Fibroblast of lung (primary cell): ENCODE measurements at regions not wholly inside any gene's neighbourhood (a gene's known extent, or its start where the extent isn't known, plus 50 kb on each side); places are given as distances from the start of the nearest gene placed in this dataset.

ENCODE experiments used
- DNase-seq, 2 donors: peaks; one replicate each; pipeline versions ENCODE4 v3.0.0 to v3.0.0-alpha.2; 2010; ENCODE audit warnings: low read depth in 2 of 2
- H2AFZ ChIP-seq: 2 replicates; pipeline ENCODE4 v1.5.1; 2012; ENCODE audit warnings: low read length, control low read depth, inconsistent platforms
- H3K27ac ChIP-seq: 2 replicates; pipeline ENCODE4 v1.5.1; 2011; ENCODE audit warnings: low read length, control low read depth; ENCODE audit not compliant: insufficient read depth
- H3K27me3 ChIP-seq: 2 replicates; pipeline ENCODE4 v1.5.1; 2011; ENCODE audit warnings: mild to moderate bottlenecking, low read length; ENCODE audit not compliant: control insufficient read depth, insufficient read depth
- H3K36me3 ChIP-seq: 2 replicates; pipeline ENCODE4 v1.5.1; 2011; ENCODE audit warnings: low read length; ENCODE audit not compliant: control insufficient read depth, insufficient read depth
- H3K4me1 ChIP-seq: 2 replicates; pipeline ENCODE4 v1.5.1; 2011; ENCODE audit warnings: low read length; ENCODE audit not compliant: control insufficient read depth, insufficient read depth; ENCODE audit errors: extremely low read depth
- H3K4me2 ChIP-seq: 2 replicates; pipeline ENCODE4 v1.5.1; 2011; ENCODE audit warnings: low read length, control low read depth; ENCODE audit not compliant: insufficient read depth; ENCODE audit errors: extremely low read depth
- H3K4me3 ChIP-seq, 4 experiments: fragments of 200-600 bp in 1 of 4; sonication (generic) in 1 of 4; replicated peaks in 1 of 4; 2 replicates each; pipeline ENCODE4 v1.5.1; 2011 to 2016; ENCODE audit warnings: low read length in 4 of 4, low read depth in 3 of 4, mild to moderate bottlenecking in 3 of 4, control low read depth in 2 of 4, inconsistent platforms in 1 of 4, mixed read lengths in 1 of 4; ENCODE audit not compliant: insufficient read depth in 1 of 4; ENCODE audit errors: control extremely low read depth in 1 of 4
- H3K79me2 ChIP-seq: 2 replicates; pipeline ENCODE4 v1.5.1; 2012; ENCODE audit warnings: mild to moderate bottlenecking, low read length, inconsistent platforms; ENCODE audit not compliant: control insufficient read depth, insufficient read depth
- H3K9ac ChIP-seq: 2 replicates; pipeline ENCODE4 v1.5.1; 2011; ENCODE audit warnings: mild to moderate bottlenecking, low read length, control low read depth; ENCODE audit not compliant: insufficient read depth
- H3K9me3 ChIP-seq: 2 replicates; pipeline ENCODE4 v1.5.1; 2012; ENCODE audit warnings: low read depth, low read length; ENCODE audit not compliant: control insufficient read depth, insufficient read depth
- H4K20me1 ChIP-seq: 2 replicates; pipeline ENCODE4 v1.5.1; 2011; ENCODE audit warnings: low read length; ENCODE audit not compliant: control insufficient read depth, insufficient read depth; ENCODE audit errors: extremely low read depth
- CTCF ChIP-seq, 2 donors: IDR thresholded peaks in 1 of 2; conservative IDR thresholded peaks in 1 of 2; 1 replicate in 1 of 2; 2 replicates in 1 of 2; pipeline ENCODE4 v1.5.1; 2011 to 2012; ENCODE audit warnings: low read length in 2 of 2, control low read depth in 1 of 2, inconsistent platforms in 1 of 2, low read depth in 1 of 2, mild to moderate bottlenecking in 1 of 2
- EZH2 ChIP-seq: IDR thresholded peaks from 2 replicates; pipeline ENCODE4 v1.5.1; 2012; ENCODE audit warnings: low read length, control low read depth, mild to moderate bottlenecking; ENCODE audit errors: missing control alignments

- Histone ChIP-seq H3K36me3 (no peaks in the 10 kb centered on the region), H3K4me2 (no peak overlapping the region), H2AFZ (no peak overlapping the region), H3K4me3 (no peak overlapping the region), H3K27me3 (no peaks in the 10 kb centered on the region), H3K9ac (no peak overlapping the region), H3K9me3 (no peaks in the 10 kb centered on the region), H3K27ac (no peak overlapping the region), H3K4me1 (no peaks in the 10 kb centered on the region), H3K79me2 (no peaks in the 10 kb centered on the region), H4K20me1 (no peaks in the 10 kb centered on the region)
- DNase-seq: no peak
- TF ChIP-seq CTCF (conservative IDR thresholded peaks at IDR 0.05 in 1 of 2, IDR thresholded peaks at IDR 0.05 in 1 of 2; ENCODE audit: low read depth in 1 of 2, low read length in 2 of 2) (no peak), EZH2 (no peak)
Observed at GRCh38 chr4:108342325-108342970, 173.7 kb upstream of the LEF1 start.

- H3K4me2 ChIP-seq: no peak overlapping the region
- no peak overlapping the region for H3K27ac ChIP-seq
- no peaks in the 10 kb centered on the region for H3K79me2 ChIP-seq
- no peaks in the 10 kb centered on the region for H3K9me3 ChIP-seq
- no peak for TF ChIP-seq EZH2
- no peak for TF ChIP-seq CTCF (conservative IDR thresholded peaks at IDR 0.05 in 1 of 2, IDR thresholded peaks at IDR 0.05 in 1 of 2; ENCODE audit: low read depth in 1 of 2, low read length in 2 of 2)
- H3K9ac ChIP-seq: no peak overlapping the region
- no peaks in the 10 kb centered on the region for H3K27me3 ChIP-seq
- H4K20me1 ChIP-seq: no peaks in the 10 kb centered on the region
- DNase-seq: peak in 1 of 2 donors; percentile 80
- H3K4me3 ChIP-seq: no peak overlapping the region
- no peaks in the 10 kb centered on the region for H3K36me3 ChIP-seq
- no peaks in the 10 kb centered on the region for H3K4me1 ChIP-seq
- H2AFZ ChIP-seq: no peak overlapping the region
Observed at GRCh38 chr4:108337923-108338322, 169.2 kb upstream of the LEF1 start.

GRCh38 chr4:108336076-108336475, 167.3 kb upstream of the LEF1 start:
- Histone ChIP-seq H3K27ac (no peak overlapping the region), H2AFZ (no peak overlapping the region), H3K27me3 (no peaks in the 10 kb centered on the region), H3K4me2 (no peak overlapping the region), H3K4me1 (no peaks in the 10 kb centered on the region), H3K4me3 (no peak overlapping the region), H3K36me3 (no peaks in the 10 kb centered on the region), H3K9ac (no peak overlapping the region), H3K9me3 (no peaks in the 10 kb centered on the region), H3K79me2 (no peaks in the 10 kb centered on the region), H4K20me1 (no peaks in the 10 kb centered on the region)
- DNase-seq: peak in 1 of 2 donors; percentile 88
- no peak for TF ChIP-seq EZH2
- TF ChIP-seq CTCF (conservative IDR thresholded peaks at IDR 0.05 in 1 of 2, IDR thresholded peaks at IDR 0.05 in 1 of 2; ENCODE audit: low read depth in 1 of 2, low read length in 2 of 2): no peak
